NCI-H2081 (cell line): ENCODE measurements at regions not wholly inside any gene's neighbourhood (a gene's known extent, or its start where the extent isn't known, plus 50 kb on each side); places are given as distances from the start of the nearest gene placed in this dataset.

Source experiments
- DNase-seq, 2 experiments: peaks; one replicate each; lab custom pipeline; 2025; lab: John Stamatoyannopoulos, UW

DNA sequence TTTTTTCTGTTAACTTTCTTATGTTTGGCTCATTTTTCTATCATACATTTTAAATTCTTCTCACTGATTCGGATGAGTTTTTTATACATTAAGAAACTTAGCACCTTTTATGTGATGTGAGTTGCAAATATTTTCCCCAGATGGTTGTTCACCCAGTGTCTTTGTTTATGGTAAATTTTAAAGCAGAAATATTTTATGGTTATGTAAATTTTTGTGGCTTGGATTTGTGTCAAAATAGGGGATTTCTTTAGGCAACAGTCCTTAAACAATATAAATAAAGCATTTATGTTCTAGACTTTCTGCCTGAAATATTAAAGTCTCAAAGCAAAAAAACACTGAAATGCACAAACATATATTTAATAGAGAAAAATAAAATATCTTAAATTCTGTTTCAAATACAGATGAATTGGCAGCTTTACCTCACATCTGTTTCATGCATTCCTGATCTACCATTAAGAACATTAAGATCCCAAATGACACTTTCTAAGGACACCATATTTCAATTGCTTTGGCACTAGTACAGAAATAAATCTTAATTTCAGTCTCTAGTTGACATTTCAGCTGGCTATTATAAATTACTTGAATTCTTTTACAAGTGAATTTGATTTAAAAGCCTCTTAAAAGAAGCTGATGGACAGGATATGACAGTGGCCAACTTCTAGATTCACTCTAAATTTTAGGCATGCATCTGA lies 646.6 kb downstream of the HACE1 start:
- DNase-seq: no peak

DNA sequence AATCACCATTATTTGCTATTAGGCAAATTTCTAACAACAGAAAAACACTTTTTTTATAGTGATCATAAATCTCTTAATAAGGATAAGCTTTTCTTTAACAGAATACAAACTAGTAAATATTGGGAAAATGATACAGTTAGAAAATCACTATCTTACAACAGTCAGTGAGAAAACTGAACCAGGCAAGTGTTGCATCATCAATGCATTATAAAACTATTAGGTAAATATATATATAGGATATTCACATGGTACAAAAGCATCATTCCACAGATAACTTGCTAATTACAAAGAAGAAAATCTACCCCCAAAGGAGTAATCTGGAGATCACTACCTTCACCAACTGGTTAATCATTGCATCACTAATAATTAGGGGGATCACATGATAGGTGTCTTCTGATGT lies 652.1 kb downstream of the HACE1 start:
- no peak for DNase-seq

DNA sequence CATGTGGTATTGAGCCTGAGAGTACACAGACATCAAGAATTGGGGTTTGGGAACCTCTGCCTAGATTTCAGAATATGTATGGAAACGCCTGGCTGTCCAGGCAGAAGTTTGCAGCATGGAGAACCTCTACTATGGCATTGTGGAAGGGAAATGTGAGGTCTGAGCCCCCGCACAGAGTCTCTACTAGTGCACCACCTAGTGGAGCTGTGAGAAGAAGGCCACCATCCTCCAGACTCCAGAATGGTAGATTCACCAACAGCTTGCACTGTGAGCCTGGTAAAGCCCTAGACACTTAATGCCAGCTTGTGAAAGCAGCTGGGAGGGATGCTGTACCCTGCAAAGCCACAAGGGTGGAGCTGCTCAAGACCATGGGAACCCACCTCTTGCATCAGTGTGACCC lies 658.2 kb downstream of the HACE1 start:
- no peak for DNase-seq

DNA sequence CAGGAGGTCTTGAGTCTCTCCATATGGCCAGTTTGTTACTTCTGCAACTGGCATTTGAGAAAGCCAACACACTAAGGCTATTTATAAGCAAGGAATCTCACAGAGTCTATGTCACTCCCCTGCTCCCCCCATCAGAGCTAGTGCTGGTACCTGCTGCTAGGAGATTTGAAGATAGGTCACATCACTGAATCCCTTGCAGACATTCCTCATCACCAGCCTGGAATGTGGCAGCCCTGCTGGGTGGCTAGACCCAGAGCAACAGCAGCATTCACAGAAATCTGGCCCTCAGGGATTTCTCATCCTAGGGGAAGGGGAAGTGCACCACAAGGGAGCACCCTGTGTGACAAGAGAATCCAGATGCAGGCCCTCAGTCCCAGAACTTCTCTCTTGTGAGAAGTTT lies 672.1 kb downstream of the HACE1 start:
- no peak for DNase-seq

DNA sequence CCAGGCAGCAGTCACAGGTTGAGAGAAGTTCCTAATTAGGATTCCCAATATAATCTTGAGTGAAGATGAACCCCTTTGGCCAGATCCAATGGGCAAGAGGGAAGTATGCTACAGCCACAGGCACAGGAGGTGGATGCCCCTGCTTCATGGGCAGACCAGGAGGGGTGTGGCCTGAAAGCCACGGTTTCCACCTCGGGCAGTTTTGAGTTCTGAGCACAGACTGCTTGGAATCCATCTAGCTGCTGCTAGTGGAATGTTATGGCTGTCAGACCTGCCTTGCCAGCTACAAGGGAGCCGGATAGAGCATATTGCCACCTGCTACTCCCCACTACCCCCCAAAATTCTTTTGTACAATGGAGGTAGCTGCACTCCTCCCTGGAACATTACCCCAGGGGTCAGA lies 672.9 kb downstream of the HACE1 start:
- no peak for DNase-seq

DNA sequence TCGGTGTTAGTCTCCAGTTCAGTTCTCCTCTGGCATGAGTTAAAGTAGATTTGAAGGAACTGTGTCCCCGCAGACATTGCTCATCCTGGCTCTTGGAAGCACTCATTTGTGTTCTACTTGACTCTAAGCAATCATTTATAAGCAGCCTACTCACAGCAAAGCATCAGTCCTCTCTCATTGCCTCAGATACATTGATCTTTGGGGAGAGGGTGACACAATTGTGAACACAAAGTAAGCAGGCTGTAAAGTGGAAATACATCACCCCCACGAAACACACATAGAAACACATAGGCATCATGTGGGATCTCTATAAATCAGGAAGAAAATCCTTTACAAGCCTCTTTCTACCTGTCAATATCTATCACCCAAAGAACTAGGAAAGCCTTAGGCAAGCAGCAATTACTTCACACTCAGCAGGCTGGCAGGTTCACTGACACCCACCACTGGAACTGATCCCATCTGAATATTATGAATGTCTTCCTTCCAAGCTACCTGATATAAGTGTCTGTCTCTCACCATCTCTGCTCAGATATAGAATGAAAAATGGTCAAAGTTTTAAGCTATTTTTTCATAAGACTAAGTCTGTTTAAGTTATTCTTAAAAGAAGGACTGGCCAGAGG lies 675.8 kb downstream of the HACE1 start:
- no peak for DNase-seq

DNA sequence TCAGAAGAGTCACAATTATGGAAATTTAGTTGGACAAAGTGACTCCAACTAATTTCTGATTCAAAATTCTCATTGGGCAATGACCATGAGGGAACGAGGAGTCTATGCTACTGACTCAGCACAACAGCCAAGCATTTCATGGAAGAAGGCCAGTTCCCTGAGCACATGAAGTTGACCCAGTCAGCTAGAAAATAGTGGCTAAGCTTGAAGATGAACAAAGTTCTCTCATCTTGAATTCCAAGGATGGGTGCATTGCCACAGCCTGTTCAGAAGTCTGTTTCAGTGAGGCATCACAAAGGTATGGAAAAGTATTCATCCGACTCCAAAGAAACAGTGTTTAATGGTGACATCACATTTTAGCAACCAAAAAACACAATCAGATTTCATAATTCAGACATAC lies 676.9 kb downstream of the HACE1 start:
- no peak for DNase-seq

DNA sequence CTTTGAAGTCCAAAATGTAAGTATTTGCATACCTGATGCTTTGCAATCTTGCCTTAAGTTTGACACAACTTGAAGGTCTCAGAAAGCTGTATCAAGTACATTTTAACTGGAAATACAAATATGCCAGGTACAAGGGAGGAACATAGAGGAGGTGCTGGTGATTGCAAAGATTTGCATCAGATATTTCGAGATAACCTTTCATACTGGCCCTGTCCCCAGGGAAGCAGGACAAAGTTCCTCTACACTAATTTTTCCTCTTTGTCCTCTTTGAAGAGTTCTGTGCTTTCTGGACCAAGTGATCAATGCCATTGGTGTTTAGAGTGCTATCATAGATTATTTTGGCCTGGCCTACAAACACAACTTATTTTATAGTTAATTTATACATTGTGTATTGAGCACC lies 686.1 kb downstream of the HACE1 start:
- no peak for DNase-seq

DNA sequence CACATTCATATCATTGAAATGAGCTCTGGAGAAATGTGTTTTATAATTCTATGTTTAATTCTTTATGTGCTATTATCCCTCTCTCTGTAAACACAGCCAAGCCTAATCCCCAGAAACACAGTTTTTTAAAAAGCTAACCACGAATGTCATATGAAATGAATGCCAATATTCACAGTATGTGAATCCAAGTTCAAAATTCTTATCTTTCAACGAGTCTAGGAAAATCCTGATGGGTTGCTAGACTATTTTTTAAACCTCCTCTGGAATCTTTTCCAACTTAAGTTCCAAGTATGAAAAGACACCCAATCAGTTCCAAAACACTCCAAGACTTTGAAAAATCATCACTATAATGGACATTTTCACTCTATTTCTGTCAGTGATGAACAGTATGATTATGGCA lies 689.3 kb downstream of the HACE1 start:
- DNase-seq: no peak

DNA sequence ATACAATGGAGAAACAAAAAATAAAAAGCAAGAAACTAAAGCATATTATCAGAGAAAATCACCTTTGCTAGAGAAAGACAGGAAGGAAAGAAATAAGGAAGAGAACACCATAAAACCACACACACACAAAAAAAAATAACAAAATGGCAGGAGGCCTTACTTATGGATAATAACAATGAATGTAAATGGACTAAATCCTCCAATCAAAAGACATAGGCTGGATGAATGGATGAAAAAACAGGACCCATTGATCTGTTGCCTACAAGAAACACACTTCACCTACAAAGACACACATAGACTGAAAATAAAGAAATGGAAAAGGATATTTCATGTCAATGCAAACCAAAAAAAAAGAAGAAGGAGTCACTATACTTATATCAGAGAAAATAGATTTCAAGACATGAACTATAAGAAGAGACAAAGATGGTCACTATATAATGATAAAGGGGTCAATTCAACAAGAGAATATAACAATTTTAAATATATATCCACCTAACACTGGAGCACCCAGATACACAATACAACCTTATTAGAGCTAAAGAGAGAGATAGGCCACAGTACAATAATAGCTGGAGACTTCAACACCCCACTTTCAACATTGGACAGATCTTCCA lies 693.6 kb downstream of the HACE1 start:
- DNase-seq: no peak

DNA sequence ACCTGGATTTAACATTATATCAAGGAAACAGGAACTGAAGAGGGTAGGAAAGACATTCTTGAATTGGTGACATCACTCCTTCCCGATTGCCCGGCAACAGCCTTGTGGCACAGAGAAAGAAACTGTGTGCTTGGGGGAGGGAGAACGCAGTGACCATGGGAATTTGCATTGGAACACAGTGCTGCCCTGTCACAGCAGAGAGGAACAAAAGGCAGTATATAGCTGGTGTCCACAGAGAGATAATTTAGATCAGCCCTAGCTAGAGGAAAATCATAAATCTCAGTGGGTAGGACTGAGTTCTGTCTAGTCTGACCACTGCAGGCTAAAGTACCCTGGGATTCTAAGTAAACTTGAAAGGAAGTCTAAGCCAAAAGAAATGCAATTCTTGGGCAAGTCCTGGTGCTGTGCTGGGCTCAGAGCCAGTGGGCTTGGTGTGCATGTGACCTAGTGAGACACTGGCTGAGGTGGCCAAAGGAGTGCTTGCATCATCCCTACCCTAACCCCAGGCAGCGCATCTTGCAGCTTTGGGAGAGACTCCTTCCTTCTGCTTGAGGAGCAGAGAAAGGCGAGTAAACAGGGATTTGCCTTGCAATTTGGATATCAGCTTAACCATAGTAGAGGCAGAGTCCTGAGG lies 697.6 kb downstream of the HACE1 start:
- DNase-seq: no peak

DNA sequence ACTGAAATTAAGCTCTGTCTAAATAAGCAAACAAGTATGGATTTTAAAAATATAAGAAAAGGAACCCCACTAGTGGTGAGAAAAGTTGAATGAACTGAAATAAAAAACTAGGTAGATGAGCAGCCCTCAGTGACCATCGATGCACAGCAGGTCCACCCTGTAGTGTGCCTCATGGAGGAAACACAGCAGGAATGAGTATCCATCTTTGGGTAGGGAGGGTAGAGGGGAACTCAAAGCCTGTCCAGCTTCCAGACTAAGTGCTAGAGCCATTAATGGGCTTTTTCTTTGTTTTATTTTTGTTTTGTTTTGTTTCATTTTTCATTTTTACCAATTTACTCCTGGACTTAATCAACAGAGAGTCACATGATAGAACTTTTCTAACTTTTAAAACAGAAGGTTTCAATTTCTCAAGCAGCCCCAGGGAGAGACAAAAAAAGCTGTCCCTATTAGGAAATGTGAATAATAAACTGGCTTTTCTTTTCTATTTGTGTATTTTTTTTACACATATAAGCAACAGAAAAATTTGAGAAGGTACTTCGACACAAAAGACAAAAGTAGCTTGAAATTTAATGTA lies 700.6 kb downstream of the HACE1 start:
- no peak for DNase-seq

DNA sequence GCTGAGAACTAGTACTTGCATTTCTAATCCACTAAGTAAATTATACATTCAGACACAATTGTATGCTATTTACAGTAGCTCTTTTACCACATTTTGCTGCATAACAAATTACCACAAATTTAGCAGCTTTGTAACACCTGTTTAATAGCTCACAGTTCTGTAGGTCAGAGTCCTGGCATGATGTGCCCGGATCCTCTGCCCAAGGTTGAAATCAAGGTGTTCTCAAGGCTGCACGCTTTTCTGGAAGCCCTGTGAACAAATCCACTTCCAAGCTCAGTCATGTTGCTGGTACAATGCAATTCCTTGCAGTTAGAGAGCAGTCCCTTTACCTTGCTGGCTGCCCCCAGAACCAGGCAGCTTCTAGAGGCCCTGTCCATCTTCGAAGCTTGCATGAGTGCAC lies 716.0 kb downstream of the HACE1 start:
- no peak for DNase-seq

DNA sequence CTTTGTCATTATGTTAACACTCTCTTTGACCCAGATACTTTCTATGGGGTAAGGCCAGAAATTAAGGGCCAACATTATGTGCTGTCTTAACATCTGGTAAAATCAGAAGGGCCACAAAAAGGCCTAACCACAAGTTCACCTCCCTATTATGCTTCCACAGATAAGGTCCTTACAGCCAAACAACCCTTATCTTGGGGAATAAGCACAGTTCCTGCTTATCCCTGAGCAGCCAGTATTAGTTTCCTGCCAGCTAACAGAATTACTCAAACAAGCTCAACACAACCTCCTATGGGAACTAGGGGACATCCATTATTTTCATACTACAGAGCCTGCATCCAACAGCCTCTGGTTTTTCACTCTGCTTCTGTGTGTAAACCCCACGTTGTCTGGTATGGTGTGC lies 724.8 kb downstream of the HACE1 start:
- no peak for DNase-seq

DNA sequence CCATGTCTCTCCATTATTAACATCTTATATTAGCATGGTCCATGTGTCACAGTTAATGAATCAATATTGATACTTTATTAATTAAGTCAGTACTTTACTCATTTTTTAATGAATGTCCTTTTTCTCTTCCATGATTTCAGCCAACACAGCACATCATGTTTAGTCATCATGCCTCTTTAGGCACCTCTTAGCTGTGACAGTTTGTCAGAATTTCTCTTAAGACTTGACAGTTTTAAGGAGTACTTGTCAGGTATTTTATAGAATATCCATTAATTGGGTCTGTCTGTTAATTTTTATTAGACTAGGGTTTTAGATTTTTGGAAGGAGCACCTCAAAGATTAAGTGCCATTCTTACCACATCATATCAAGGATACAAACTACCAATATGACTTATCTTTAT lies 729.4 kb downstream of the HACE1 start:
- no peak for DNase-seq

DNA sequence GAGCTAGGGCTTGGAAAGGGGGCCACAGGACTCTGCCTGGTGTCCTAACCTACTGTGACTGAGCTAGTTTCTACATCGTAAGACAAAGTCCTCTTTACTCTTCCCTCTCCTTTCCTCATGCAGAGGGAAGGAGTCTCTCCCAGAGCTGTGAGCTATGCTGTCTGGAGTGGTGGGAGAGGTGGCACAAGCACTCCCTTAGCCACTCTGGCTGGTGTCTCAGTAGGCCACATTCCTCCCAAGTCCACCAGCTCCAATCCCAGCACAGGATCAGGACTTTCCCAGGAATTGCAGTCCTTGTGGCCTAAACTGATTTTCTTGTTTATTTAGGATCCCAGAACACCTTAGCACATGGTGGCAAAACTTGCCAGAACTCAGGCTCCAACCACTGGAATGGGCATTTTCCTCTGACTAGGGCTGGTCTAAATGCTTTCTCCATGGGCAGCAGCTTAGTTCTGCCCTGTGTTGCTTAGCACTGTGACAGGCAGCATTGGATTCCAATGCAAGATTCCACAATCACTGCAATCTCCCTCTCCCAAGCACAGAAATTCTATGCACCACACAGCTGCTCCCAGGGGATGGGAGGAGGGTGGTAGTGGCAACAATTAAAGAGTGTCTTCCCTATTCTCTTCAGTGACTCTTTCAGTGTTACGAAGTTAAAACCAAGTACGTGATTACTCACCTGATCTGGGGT lies 733.3 kb downstream of the HACE1 start:
- no peak for DNase-seq

DNA sequence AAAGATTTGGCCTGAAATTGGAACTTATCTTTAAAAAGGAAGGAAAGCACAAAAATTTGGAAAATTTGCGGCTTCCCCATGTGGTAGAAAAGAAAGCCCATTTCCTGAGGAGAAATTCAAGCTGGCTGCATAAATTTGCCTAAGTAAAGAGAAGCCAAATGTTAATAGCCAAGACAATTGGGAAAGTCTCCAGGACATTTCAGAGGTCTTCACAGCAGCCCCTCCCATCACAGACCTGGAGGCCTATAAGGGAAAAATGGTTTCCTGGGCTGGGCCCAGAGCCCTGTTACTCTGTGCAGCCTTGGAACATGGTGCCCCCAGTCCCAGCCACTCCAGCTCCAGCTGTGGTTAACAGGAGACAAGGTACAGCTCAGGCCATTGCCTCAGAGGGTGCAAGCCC lies 736.5 kb downstream of the HACE1 start:
- no peak for DNase-seq

DNA sequence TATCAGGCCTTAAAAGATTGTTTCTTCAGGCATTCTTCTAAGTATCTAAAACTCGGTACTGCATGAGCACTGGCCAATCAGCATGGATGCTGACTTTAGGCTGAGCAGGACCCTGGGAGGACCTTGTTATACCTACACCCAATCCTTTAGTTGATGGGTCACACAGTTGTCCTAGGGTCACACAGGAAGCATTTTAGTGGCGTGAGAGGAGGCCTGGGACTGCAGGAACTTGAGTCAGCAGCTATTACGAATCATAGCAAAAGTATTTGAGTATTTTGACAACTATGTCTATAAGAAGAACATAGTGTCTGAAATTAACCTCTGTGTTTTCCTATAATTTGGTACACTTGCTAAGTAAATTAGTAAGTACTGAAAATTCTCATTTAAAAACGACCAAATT lies 741.4 kb downstream of the HACE1 start:
- no peak for DNase-seq

DNA sequence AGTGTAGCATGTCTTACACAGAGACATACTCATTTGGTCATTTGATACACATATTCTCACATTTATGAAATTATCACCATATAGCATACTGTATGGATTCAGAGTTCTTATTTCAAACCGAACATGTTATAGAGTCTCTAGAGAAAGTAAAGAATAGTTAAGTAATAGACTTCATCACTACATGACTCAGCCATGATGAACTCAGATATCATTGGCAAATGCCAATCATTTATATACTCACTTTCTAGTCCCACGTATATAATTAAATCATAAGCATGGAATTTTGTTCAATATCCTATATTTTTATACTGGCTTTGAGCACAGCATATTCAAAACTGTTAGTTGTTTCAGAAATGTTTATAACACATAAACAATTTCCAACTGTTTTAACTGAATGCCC lies 749.9 kb downstream of the HACE1 start:
- DNase-seq: no peak

DNA sequence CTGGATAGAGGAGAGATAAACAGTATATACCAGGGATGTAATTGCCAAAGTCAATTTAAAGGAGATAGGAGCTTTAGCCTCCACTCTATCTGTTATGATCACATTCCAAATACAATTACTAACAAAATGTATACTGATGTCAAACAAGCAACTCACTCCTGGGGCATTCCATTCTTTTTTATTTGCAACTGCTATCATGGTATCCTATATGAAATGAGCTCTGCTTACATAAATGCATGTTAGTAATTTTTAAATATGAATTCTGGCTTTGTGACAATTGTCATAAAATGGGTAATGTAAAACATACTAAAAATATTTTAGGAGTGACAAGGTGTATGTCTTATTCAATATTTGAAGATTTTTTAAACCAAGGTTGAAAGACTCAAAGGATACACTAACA lies 751.1 kb downstream of the HACE1 start:
- no peak for DNase-seq

DNA sequence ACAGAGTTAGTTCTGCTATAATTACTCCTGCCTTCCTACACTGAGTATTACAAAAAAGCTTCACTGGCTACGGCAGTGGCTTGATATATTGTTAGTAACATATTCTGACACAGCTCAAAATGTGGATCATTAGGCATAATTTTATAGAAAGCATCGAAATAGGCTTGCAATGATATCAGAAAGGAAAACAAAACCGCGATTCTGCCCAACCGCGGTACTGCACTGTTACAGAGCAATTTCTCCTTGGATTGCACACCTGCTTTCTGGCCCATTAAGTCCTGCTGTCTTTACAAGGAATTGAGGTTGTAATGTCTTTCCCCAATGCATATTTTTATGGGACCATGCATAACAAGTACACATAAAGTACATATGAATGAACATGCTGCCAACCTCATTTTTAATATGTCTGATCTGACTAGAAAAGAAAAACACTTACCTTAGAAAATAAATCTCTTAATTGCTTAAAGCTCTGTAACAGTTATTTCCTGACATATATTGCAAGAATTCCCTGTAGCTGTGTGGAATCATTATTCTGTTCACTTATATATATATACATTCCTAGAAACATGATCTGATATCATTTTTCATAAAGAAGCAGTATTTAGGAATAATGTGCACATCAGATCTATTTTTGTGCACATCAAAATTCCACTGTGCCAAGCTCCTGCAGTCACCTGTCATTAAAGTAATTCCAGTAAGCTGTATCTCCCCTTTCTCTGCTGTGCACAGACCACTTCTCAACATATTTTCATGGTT lies 763.9 kb downstream of the HACE1 start:
- peak; percentile 5 to 70 for DNase-seq

DNA sequence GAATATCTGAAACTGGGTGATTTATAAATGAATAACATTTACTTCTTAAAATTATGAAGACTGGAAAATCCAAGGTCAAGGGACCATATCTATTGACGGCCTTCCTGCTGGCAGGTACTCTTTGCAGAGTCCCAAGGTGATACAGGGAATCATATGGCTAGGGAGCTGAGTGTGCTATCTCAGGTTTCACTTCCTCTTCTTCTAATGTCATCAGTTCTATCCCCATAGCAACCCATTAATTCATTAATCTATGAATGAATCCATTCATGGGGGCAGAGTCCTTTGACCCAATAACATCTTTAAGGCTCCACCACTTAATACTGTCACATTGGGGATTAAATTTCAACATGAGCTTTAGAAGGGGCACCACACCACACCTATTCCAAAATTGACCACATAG lies 772.0 kb downstream of the HACE1 start:
- DNase-seq: no peak
